Suprapubic skin (tissue), 4 donors: ENCODE measurements at regions not wholly inside any gene's neighbourhood (a gene's known extent, or its start where the extent isn't known, plus 50 kb on each side); places are given as distances from the start of the nearest gene placed in this dataset.

Experiments
- CTCF ChIP-seq, 2 donors: fragments of 200-600 bp in 1 of 2; fragments of 450-650 bp in 1 of 2; sonication (generic) in 1 of 2; IDR thresholded peaks; one replicate each; pipeline ENCODE4 v1.5.1; 2016 to 2019; ENCODE audit warnings: antibody characterized with exemption in 2 of 2, mild to moderate bottlenecking in 1 of 2, moderate library complexity in 1 of 2
- EP300 ChIP-seq: sonication (generic); formaldehyde crosslinking; IDR thresholded peaks from one replicate; pipeline ENCODE4 v1.6.1; 2017; ENCODE audit warnings: antibody characterized with exemption
- POLR2AphosphoS5 ChIP-seq, 3 donors: sonication (generic); formaldehyde crosslinking; IDR thresholded peaks; one replicate each; pipeline ENCODE4 v1.6.1; 2017; ENCODE audit warnings: antibody characterized with exemption in 3 of 3

- TF ChIP-seq CTCF (IDR thresholded peaks at IDR 0.05) (no peak), POLR2AphosphoS5 (IDR thresholded peaks at IDR 0.05) (no peak), EP300 (no peak)
Measured at GRCh38 chr20:52779125-52779524, 193.0 kb upstream of the TSHZ2 start.
